HCT116 (cell line): ENCODE measurements at regions not wholly inside any gene's neighbourhood (a gene's known extent, or its start where the extent isn't known, plus 50 kb on each side); places are given as distances from the start of the nearest gene placed in this dataset.

Experiments used
- ATAC-seq: fragments of 200-7000 bp; cut with Tn5 transposase; 2 replicates; pipeline ENCODE4 v1.9.1; 2020; ENCODE audit warnings: mild to moderate bottlenecking, moderate library complexity
- BruUV-seq: library from RNA; stranded (reverse); fragments of 400-500 nt; replicated peaks from 2 replicates; lab custom pipeline; 2021; lab: Mats Ljungman, UMichigan
- CTCF ChIA-PET: fragments of 300-600 bp; sonication (Branson Sonifier 250); formaldehyde crosslinking; loops from one replicate; lab custom pipeline; 2021; ENCODE audit warnings: antibody characterized with exemption; lab: Charles Lee
- POLR2A ChIA-PET: fragments of 300-600, 350-600 bp; sonication (Branson Sonifier 250); formaldehyde crosslinking; loops from one replicate; lab custom pipeline; 2021; ENCODE audit warnings: antibody characterized with exemption; lab: Charles Lee
- RAD21 ChIA-PET, 2 experiments: fragments of 300-600 bp; sonication (Branson Sonifier 250); formaldehyde crosslinking; loops; one replicate each; lab custom pipeline; 2023; ENCODE audit warnings: low total read pairs in 2 of 2; ENCODE audit not compliant: uncharacterized antibody in 2 of 2, unreplicated experiment in 2 of 2, low non-redundant PET in 1 of 2; lab: Charles Lee
- DNase-seq: peaks from one replicate; pipeline ENCODE4 v3.0.0-alpha.2; 2010; ENCODE audit warnings: low read depth, low spot score
- H2AFZ ChIP-seq: fragments of 200-600 bp; shearing (Covaris generic), sonication (generic); 2 replicates; pipeline ENCODE4 v1.6.1; 2017; ENCODE audit warnings: low read depth, mixed run types, mixed read lengths, antibody characterized with exemption, low read length; ENCODE audit not compliant: poor library complexity, severe bottlenecking
- H3K27ac ChIP-seq: 2 replicates; pipeline ENCODE4 v1.5.1; 2012; ENCODE audit warnings: low read depth, low read length
- H3K27me3 ChIP-seq: fragments of 200-600 bp; sonication (generic); 2 replicates; pipeline ENCODE4 v1.6.1; 2016; ENCODE audit warnings: mixed run types, low read length, mixed read lengths; ENCODE audit not compliant: insufficient read depth
- H3K36me3 ChIP-seq, 2 experiments: fragments of 200-500 bp in 1 of 2; fragments of 200-600 bp in 1 of 2; sonication (Bioruptor generic) in 1 of 2; sonication (generic) in 1 of 2; 2 replicates each; pipeline versions ENCODE4 v1.5.1 to v1.6.1; 2014 to 2016; ENCODE audit warnings: low read length in 2 of 2, inconsistent platforms in 1 of 2, mixed read lengths in 1 of 2, mixed run types in 1 of 2; ENCODE audit not compliant: insufficient read depth in 2 of 2, control insufficient read depth in 1 of 2
- H3K4me1 ChIP-seq, 2 experiments: fragments of 200-600 bp in 1 of 2; sonication (generic) in 1 of 2; 2 replicates each; pipeline versions ENCODE4 v1.5.1 to v1.6.1; 2012 to 2017; ENCODE audit warnings: low read length in 2 of 2, inconsistent platforms in 1 of 2, mild to moderate bottlenecking in 1 of 2, mixed read lengths in 1 of 2, mixed run types in 1 of 2, moderate library complexity in 1 of 2; ENCODE audit not compliant: insufficient read depth in 2 of 2, control insufficient read depth in 1 of 2
- H3K4me2 ChIP-seq: fragments of 200-600 bp; sonication (generic); 2 replicates; pipeline ENCODE4 v1.6.1; 2017; ENCODE audit warnings: mixed run types, low read length, mixed read lengths
- H3K4me3 ChIP-seq, 2 experiments: fragments of 200-600 bp in 1 of 2; sonication (generic) in 1 of 2; replicated peaks in 1 of 2; 2 replicates each; pipeline ENCODE4 v1.5.1; 2011 to 2016; ENCODE audit warnings: low read length in 2 of 2, control low read depth in 1 of 2, low read depth in 1 of 2, mild to moderate bottlenecking in 1 of 2, mixed read lengths in 1 of 2, mixed run types in 1 of 2
- H3K79me2 ChIP-seq: fragments of 200-600 bp; sonication (generic); 2 replicates; pipeline ENCODE4 v1.6.1; 2017; ENCODE audit warnings: mild to moderate bottlenecking, mixed run types, low read length, moderate library complexity, mixed read lengths; ENCODE audit not compliant: insufficient read depth
- H3K9ac ChIP-seq: fragments of 200-600 bp; sonication (generic); 2 replicates; pipeline ENCODE4 v1.6.1; 2016; ENCODE audit warnings: low read length, mixed read lengths
- H3K9me2 ChIP-seq: fragments of 200-600 bp; sonication (generic), shearing (Covaris generic); 2 replicates; pipeline ENCODE4 v1.6.1; 2017; ENCODE audit warnings: mixed run types, mild to moderate bottlenecking, moderate library complexity; ENCODE audit not compliant: insufficient read depth
- H3K9me3 ChIP-seq, 2 experiments: fragments of 200-500 bp in 1 of 2; fragments of 200-600 bp in 1 of 2; sonication (Bioruptor generic) in 1 of 2; sonication (generic) in 1 of 2; 2 replicates each; pipeline ENCODE4 v1.6.1; 2014 to 2017; ENCODE audit warnings: low read length in 2 of 2, mixed read lengths in 2 of 2, inconsistent platforms in 1 of 2, low read depth in 1 of 2, mild to moderate bottlenecking in 1 of 2, mixed run types in 1 of 2, moderate library complexity in 1 of 2; ENCODE audit not compliant: control insufficient read depth in 1 of 2, insufficient read depth in 1 of 2
- H4K20me1 ChIP-seq: fragments of 200-600 bp; sonication (generic), shearing (Covaris generic); 2 replicates; pipeline ENCODE4 v1.6.1; 2017; ENCODE audit warnings: mixed run types, mild to moderate bottlenecking, moderate library complexity; ENCODE audit not compliant: insufficient read depth
- EZH2phosphoT487 ChIP-seq: fragments of 200-600 bp; IDR thresholded peaks from 2 replicates; pipeline ENCODE4 v1.6.1; 2018; ENCODE audit warnings: antibody characterized with exemption, borderline replicate concordance
- FOSL1 ChIP-seq: IDR thresholded peaks from 2 replicates; pipeline ENCODE4 v1.6.1; 2012; ENCODE audit warnings: low read depth
- SRF ChIP-seq: IDR thresholded peaks from 2 replicates; pipeline ENCODE4 v1.6.1; 2012; ENCODE audit warnings: low read depth
- intact Hi-C: fragments of 100-400 bp; cut with micrococcal nuclease; formaldehyde crosslinking; loops from 2 replicates; pipeline ENCODE4 v1.10.0; 2022
- TF ChIP-seq, protein P1 (sequence below): IDR thresholded peaks from 2 replicates; pipeline ENCODE4 v1.6.1; 2012; ENCODE audit warnings: low read depth

DNA sequence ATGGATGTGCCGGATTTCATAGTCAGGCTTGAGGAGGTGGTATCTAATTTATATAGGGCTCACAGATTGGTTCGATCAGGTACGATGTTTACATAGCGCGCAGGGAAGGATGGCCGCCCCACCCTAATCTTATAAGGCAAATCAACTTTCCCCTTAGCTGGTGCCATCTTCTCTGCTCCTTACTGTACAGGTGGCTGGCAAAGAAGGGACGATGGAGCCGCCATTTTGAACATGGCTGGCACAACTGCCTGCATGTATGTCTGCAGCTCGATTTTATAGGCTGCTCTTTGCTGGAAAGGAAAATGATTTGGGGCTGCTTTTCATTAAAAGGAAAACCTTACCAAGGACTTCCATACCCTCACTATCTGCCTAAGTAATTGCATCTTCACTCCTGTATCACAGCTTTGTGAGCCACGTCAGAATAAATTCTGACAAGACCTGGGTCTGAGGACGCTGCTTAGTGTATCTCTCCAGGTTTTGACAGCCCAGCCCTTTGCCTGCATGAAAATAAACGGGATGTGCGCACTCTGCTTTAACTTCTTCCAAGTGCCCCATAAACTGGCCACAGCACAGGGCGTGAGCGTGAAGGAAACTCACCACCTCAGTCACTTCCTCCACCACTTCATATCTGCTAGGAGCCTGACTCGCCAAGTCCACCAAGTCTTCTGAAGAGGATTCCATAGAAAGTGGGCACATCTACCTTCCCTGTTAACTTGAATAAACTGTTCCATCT, 109.4 kb upstream of the ARMC2 start:
- no peaks in the 10 kb centered on the region for H3K9me3 ChIP-seq
- no peaks in the 10 kb centered on the region for H3K27me3 ChIP-seq
- H3K9me2 ChIP-seq = no peaks in the 10 kb centered on the region
- ATAC-seq (no peak), DNase-seq (no peak)
- ChIA-PET RAD21 (no interaction called here), POLR2A (interaction anchor here (0.5 kb wide), 1 partner anchor 203 kb away, joined by 5 read pairs; no protein-coding TSS in a partner anchor), CTCF (no interaction called here)
- H3K27ac ChIP-seq = peak overlapping the region; percentile 68; the same call in 1 of the 2 replicates
- BruUV-seq = no TSS peak
- intact Hi-C loops = no loop called here
- peaks cover 35 to 72% of the 10 kb centered on the region in 2 experiments for H3K4me1 ChIP-seq
- peak overlapping the region; percentile 8 for H2AFZ ChIP-seq
- H3K36me3 ChIP-seq = no peaks in the 10 kb centered on the region
- H3K79me2 ChIP-seq = no peaks in the 10 kb centered on the region
- peak overlapping the region; percentile 94 for H3K4me2 ChIP-seq
- no peak overlapping the region for H3K4me3 ChIP-seq
- TF ChIP-seq FOSL1 (no peak), SRF (no peak), EZH2phosphoT487 (no peak)
- TF ChIP-seq, protein P1, sequence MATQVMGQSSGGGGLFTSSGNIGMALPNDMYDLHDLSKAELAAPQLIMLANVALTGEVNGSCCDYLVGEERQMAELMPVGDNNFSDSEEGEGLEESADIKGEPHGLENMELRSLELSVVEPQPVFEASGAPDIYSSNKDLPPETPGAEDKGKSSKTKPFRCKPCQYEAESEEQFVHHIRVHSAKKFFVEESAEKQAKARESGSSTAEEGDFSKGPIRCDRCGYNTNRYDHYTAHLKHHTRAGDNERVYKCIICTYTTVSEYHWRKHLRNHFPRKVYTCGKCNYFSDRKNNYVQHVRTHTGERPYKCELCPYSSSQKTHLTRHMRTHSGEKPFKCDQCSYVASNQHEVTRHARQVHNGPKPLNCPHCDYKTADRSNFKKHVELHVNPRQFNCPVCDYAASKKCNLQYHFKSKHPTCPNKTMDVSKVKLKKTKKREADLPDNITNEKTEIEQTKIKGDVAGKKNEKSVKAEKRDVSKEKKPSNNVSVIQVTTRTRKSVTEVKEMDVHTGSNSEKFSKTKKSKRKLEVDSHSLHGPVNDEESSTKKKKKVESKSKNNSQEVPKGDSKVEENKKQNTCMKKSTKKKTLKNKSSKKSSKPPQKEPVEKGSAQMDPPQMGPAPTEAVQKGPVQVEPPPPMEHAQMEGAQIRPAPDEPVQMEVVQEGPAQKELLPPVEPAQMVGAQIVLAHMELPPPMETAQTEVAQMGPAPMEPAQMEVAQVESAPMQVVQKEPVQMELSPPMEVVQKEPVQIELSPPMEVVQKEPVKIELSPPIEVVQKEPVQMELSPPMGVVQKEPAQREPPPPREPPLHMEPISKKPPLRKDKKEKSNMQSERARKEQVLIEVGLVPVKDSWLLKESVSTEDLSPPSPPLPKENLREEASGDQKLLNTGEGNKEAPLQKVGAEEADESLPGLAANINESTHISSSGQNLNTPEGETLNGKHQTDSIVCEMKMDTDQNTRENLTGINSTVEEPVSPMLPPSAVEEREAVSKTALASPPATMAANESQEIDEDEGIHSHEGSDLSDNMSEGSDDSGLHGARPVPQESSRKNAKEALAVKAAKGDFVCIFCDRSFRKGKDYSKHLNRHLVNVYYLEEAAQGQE = no peak
- no peaks in the 10 kb centered on the region for H4K20me1 ChIP-seq
- H3K9ac ChIP-seq = peak overlapping the region; percentile 45
